SK-MEL-5 (cell line): ENCODE measurements at regions not wholly inside any gene's neighbourhood (a gene's known extent, or its start where the extent isn't known, plus 50 kb on each side); places are given as distances from the start of the nearest gene placed in this dataset.

ENCODE experiments used
- DNase-seq: peaks from one replicate; pipeline ENCODE4 v3.0.0-alpha.2; 2016; ENCODE audit warnings: low read depth, low spot score
- in situ Hi-C: cut with HindIII; loops from 2 replicates; pipeline ENCODE4 v1.10.0; 2016; ENCODE audit warnings: low sequenced_read_pairs, high pct_unique_total_duplicates, low pct_unique_long_range_greater_than_20kb

GRCh38 chr12:92213166-92213565, 67.5 kb upstream of the BTG1 start:
- no peak for DNase-seq
- in situ Hi-C loops, result no loop called here

- DNase-seq, result no peak
- in situ Hi-C loops, result no loop called here
Observed at GRCh38 chr12:92210071-92210470, 64.4 kb upstream of the BTG1 start.

- in situ Hi-C loops, result no loop called here
- DNase-seq, result no peak
Observed at GRCh38 chr12:92208613-92209121, 63.0 kb upstream of the BTG1 start.

- DNase-seq, result no peak
- in situ Hi-C loops, result no loop called here
Observed at GRCh38 chr12:92206596-92206995, 61.0 kb upstream of the BTG1 start.

GRCh38 chr12:92206011-92206410, 60.4 kb upstream of the BTG1 start:
- no peak for DNase-seq
- in situ Hi-C loops, result no loop called here

GRCh38 chr12:92199819-92200576, 54.4 kb upstream of the BTG1 start:
- in situ Hi-C loops, result no loop called here
- no peak for DNase-seq

GRCh38 chr12:92197815-92198214, 52.2 kb upstream of the BTG1 start:
- DNase-seq, result no peak

GRCh38 chr12:92196368-92196767, 50.7 kb upstream of the BTG1 start:
- in situ Hi-C loops, result no loop called here
- no peak for DNase-seq

More at GRCh38 chr12:92197815-92198214, 52.2 kb upstream of the BTG1 start:
- in situ Hi-C loops, result no loop called here
